HL-60 (cell line): ENCODE measurements at regions not wholly inside any gene's neighbourhood (a gene's known extent, or its start where the extent isn't known, plus 50 kb on each side); places are given as distances from the start of the nearest gene placed in this dataset.

Source experiments
- DNase-seq, 2 experiments: peaks; one replicate each; pipeline ENCODE4 v3.0.0-alpha.2; 2010 to 2020; ENCODE audit warnings: low read depth in 1 of 2, low spot score in 1 of 2
- H3K27ac ChIP-seq: fragments of 250-450 bp; sonication (Bioruptor Pico); replicated peaks from 2 replicates; pipeline ENCODE4 v1.5.1; 2020; ENCODE audit warnings: mild to moderate bottlenecking, moderate library complexity
- H3K27me3 ChIP-seq: fragments of 250-450 bp; sonication (Bioruptor Pico); 2 replicates; pipeline ENCODE4 v1.5.1; 2021; ENCODE audit warnings: mild to moderate bottlenecking, moderate library complexity; ENCODE audit not compliant: insufficient read depth, poor library complexity, severe bottlenecking
- H3K4me3 ChIP-seq: replicated peaks from 2 replicates; pipeline ENCODE4 v1.5.1; 2011; ENCODE audit warnings: mild to moderate bottlenecking, control low read depth, low read length; ENCODE audit not compliant: insufficient read depth
- GABPA ChIP-seq: IDR thresholded peaks from 2 replicates; pipeline ENCODE4 v1.6.1; 2012; ENCODE audit warnings: low read depth
- POLR2AphosphoS5 ChIP-seq: IDR thresholded peaks from 2 replicates; pipeline ENCODE4 v1.6.1; 2012; ENCODE audit warnings: low read depth
- REST ChIP-seq: IDR thresholded peaks from 2 replicates; pipeline ENCODE4 v1.6.1; 2012; ENCODE audit warnings: low read depth; ENCODE audit not compliant: insufficient replicate concordance
- SPI1 ChIP-seq: IDR thresholded peaks from 2 replicates; pipeline ENCODE4 v1.6.1; 2012; ENCODE audit warnings: low read depth, mild to moderate bottlenecking, borderline replicate concordance
- TF ChIP-seq, protein P1 (sequence below): IDR thresholded peaks from one replicate; pipeline ENCODE4 v1.5.1; 2011; ENCODE audit warnings: low read length, control low read depth, inconsistent platforms; ENCODE audit not compliant: insufficient read depth

DNA sequence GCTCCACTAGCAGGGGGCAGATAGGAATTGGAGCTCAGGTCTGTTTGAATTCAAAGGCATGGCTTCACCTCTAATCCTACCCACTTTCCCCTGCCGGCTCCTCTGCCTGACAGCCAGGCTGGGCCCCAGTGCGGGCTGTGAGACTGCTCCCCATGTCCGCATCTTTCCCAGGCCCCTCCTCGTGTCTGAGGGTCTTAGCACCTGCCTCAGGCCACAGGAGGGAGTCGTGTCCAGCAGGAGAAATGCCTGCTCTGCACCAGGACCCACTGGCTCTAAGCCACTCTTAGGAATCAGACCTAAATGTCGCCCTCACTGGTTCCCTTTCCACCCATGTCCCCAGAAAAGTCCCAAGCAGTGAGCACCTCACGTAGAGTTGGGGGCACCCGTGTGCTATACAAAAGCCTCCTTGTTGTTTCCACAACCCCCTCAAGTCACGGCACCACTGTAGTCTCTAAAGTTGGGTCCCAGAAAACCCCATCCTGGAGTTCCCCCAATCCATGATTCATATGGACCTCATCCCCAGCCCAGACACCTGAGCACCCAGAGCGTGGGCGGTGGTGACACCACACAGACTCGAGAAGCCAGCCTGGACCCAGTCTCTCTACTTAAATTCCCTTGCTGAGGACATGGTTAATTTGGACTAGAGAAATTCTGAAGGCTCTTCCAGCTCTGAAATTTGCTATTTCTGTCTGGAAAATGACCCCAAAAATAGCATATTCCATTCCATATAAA is 466.4 kb upstream of the ZMIZ1 start:
- Histone ChIP-seq H3K27ac (no peak overlapping the region), H3K4me3 (no peak overlapping the region), H3K27me3 (no peaks in the 10 kb centered on the region)
- TF ChIP-seq POLR2AphosphoS5 (no peak), REST (no peak), GABPA (no peak), SPI1 (no peak)
- TF ChIP-seq, protein P1, sequence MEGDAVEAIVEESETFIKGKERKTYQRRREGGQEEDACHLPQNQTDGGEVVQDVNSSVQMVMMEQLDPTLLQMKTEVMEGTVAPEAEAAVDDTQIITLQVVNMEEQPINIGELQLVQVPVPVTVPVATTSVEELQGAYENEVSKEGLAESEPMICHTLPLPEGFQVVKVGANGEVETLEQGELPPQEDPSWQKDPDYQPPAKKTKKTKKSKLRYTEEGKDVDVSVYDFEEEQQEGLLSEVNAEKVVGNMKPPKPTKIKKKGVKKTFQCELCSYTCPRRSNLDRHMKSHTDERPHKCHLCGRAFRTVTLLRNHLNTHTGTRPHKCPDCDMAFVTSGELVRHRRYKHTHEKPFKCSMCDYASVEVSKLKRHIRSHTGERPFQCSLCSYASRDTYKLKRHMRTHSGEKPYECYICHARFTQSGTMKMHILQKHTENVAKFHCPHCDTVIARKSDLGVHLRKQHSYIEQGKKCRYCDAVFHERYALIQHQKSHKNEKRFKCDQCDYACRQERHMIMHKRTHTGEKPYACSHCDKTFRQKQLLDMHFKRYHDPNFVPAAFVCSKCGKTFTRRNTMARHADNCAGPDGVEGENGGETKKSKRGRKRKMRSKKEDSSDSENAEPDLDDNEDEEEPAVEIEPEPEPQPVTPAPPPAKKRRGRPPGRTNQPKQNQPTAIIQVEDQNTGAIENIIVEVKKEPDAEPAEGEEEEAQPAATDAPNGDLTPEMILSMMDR: no peak
- no peak for DNase-seq

GRCh38 chr10:78604286-78604685 is 464.5 kb upstream of the ZMIZ1 start:
- TF ChIP-seq, protein P1: no peak
- TF ChIP-seq GABPA: no peak
- TF ChIP-seq SPI1: no peak
- TF ChIP-seq REST: no peak
- no peak for TF ChIP-seq POLR2AphosphoS5
- Histone ChIP-seq H3K27ac (no peak overlapping the region), H3K4me3 (no peak overlapping the region), H3K27me3 (no peaks in the 10 kb centered on the region)
- no peak for DNase-seq

DNA sequence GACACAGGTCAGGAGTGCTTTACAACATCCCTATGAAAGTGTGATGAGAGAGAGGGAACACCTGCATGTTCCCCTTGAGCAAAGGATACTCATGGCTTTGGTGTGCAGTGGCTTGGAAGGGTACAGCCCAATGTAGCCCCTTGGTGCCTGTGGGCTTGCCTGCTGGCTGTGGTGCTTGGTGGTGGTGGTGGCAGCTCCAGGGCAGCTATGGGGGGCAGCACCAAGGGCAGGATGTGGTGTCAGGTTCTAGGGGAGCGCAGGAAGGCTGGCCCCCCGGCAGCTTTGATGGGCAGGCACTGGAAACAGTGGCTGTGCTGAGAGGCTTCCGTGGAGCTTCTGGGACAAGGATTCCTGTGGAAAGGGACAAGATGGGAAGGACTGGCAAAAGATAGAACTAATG is 464.0 kb upstream of the ZMIZ1 start:
- Histone ChIP-seq H3K27me3 (no peaks in the 10 kb centered on the region), H3K4me3 (no peak overlapping the region), H3K27ac (no peak overlapping the region)
- DNase-seq: no peak
- TF ChIP-seq, protein P1: no peak
- TF ChIP-seq SPI1: no peak
- no peak for TF ChIP-seq REST
- TF ChIP-seq POLR2AphosphoS5: no peak
- TF ChIP-seq GABPA: no peak
